WI38 (cell line): ENCODE measurements at regions not wholly inside any gene's neighbourhood (a gene's known extent, or its start where the extent isn't known, plus 50 kb on each side); places are given as distances from the start of the nearest gene placed in this dataset.

ENCODE experiments used
- H3K4me3 ChIP-seq: 2 replicates; pipeline ENCODE4 v1.5.1; 2011; ENCODE audit warnings: low read depth, mild to moderate bottlenecking, control low read depth, low read length
- CTCF ChIP-seq: IDR thresholded peaks from 2 replicates; pipeline ENCODE4 v1.5.1; 2012; ENCODE audit warnings: low read depth, mild to moderate bottlenecking, control low read depth, low read length

DNA sequence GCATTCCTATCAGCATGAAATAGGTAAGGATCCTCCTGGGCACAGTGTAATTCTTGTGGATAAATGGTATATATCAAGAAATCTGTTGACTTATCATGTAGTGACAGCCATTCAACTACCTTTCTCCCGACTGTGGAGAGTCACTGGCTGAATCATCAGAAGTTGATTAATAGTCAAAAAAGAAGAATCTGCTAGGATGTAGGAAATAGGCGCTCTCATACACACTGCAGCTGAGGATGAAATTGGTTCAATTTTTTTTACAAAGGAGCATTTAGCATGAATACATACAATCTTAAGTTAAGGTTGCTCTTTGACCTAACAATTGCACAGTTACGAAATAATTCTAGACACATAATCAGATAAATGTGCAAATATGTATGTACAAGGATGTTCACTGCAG, 486.8 kb downstream of the ADGRL2 start:
- H3K4me3 ChIP-seq, result no peak overlapping the region
- no peak for TF ChIP-seq CTCF

GRCh38 chr1:82284213-82284612, 483.5 kb downstream of the ADGRL2 start:
- no peak for TF ChIP-seq CTCF
- no peak overlapping the region for H3K4me3 ChIP-seq

GRCh38 chr1:82279241-82279640, 478.5 kb downstream of the ADGRL2 start:
- TF ChIP-seq CTCF, result no peak
- H3K4me3 ChIP-seq, result no peak overlapping the region

DNA sequence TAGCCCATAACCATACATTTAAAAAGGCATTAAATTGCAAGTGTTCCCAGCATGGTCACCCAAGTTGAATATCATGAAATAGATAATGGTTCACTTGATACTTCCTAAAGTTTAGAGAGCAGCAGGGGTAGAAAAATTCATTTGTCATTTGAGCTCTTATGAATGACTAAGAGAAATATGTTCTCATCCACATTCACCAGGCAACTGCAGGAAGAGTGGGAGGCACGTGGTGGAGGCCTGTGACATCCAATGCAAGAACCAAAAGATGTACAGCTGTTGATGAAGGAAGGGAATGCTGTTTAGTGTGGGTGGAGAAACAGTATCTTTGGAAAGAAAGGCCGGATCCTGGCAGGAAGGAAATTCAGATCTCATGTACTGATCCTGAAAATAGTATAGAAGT, 473.1 kb downstream of the ADGRL2 start:
- TF ChIP-seq CTCF, result no peak
- H3K4me3 ChIP-seq, result no peak overlapping the region

- H3K4me3 ChIP-seq, result no peak overlapping the region
- TF ChIP-seq CTCF, result no peak
Measured at GRCh38 chr1:82269431-82269830, 468.7 kb downstream of the ADGRL2 start.

DNA sequence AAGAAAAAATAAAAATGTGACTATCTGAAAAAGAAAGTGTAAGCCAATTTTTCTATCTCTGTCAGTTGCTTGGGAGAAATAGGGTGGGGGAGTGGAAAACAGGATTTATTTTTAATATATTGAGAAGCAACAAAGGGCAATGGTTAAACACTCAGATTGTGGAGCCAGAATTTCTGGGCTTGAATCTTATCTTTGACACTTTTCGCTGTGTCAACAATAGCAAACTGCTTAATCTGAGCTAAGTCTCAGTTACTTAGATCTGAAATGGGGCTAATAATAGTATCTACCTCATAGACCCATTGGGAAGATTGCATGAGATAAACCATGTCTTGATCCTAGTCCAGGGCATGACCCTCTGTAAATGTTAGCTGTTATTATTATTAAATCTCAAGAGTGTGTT, 468.1 kb downstream of the ADGRL2 start:
- no peak overlapping the region for H3K4me3 ChIP-seq
- TF ChIP-seq CTCF, result no peak

DNA sequence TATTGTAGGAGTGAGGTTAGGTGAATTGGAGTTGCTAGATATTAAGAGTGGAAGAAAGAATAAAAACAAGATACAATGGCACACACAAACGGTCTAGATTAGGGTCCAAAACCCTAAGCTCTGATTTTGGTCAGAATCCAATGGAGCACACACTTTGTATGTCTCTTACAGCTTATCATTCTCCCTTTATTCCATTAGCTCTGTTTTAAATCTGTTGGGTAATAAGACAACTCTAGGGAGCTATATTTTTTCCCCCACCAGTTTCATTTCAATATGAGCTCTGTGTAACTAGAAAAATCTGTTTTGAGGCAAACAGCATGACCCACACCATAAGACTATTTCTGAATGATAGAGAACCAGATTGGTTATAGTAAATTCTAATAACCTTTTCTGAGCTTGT, 465.6 kb downstream of the ADGRL2 start:
- H3K4me3 ChIP-seq, result no peak overlapping the region
- TF ChIP-seq CTCF, result no peak

DNA sequence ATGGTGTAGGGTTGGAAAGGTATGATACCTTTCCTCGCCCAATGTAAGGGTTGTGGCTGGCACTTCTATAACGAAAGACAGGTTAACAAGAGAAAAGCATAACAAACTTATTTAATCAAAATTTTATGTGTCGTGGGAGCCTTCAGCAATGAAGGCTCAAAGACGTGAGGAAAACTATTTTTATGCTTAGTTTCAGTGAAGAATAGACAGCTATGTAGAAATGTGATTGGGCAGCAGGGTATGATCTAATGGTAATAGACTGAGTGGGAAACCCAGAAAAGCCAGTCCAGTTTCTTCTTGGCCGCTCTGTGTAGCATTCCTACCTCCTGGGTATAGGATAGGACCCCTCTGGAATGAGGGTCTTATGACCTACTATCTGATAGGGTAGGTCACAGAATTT, 464.7 kb downstream of the ADGRL2 start:
- H3K4me3 ChIP-seq, result no peak overlapping the region
- TF ChIP-seq CTCF, result no peak
